OCI-LY3 (cell line): ENCODE measurements at regions not wholly inside any gene's neighbourhood (a gene's known extent, or its start where the extent isn't known, plus 50 kb on each side); places are given as distances from the start of the nearest gene placed in this dataset.

Experiments
- CTCF ChIP-seq: fragments of 200-600, 300-600 bp; sonication (generic); IDR thresholded peaks from 2 replicates; pipeline ENCODE4 v1.5.1; 2014; ENCODE audit warnings: antibody characterized with exemption, low read length, low read depth
- EZH2phosphoT487 ChIP-seq: fragments of 200-600 bp; shearing (Covaris generic); IDR thresholded peaks from 2 replicates; pipeline ENCODE4 v1.6.1; 2018; ENCODE audit warnings: antibody characterized with exemption, mixed run types, low read depth

DNA sequence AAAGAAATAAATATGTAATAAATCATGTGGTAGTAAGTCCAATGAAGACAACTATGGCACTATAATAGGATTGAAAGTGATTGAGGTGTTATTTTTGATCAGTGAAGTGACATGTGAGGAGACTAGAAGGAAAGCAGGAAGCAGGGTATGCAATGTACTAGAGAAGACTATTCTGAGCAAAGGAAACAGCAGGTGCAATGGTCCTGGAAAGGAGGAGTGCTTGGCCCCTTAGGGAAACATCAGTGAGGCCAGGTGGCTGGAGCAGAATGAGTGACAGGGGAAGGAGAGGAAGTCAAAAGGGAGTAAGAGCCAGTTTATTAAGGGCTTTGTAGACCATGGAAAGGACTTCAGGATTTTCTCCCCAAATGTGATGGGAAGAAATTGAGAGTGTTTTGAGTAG, 207.6 kb upstream of the HCCS start:
- no peak for TF ChIP-seq CTCF
- TF ChIP-seq EZH2phosphoT487: no peak
